ENCODE measurements at regions not wholly inside any gene's neighbourhood (a gene's known extent, or its start where the extent isn't known, plus 50 kb on each side); places are given as distances from the start of the nearest gene placed in this dataset.

- no peak for TF ChIP-seq CTCF (IDR thresholded peaks at IDR 0.05)
- no peak for TF ChIP-seq POLR2A (IDR thresholded peaks at IDR 0.05)
These were observed 267.7 kb downstream of the GFRA1 start for GRCh38 chr10:116005301-116005700.

Data from body of pancreas (tissue), 4 donors.